MM.1S (cell line): ENCODE measurements at regions not wholly inside any gene's neighbourhood (a gene's known extent, or its start where the extent isn't known, plus 50 kb on each side); places are given as distances from the start of the nearest gene placed in this dataset.

Experiments
- DNase-seq: peaks from one replicate; pipeline ENCODE4 v3.0.0-alpha.2; 2015
- H2AFZ ChIP-seq: fragments of 300-600 bp; sonication (generic); 2 replicates; pipeline ENCODE4 v1.6.0; 2016; ENCODE audit warnings: antibody characterized with exemption, low read length
- H3F3A ChIP-seq: fragments of 300-600 bp; sonication (generic); 2 replicates; pipeline ENCODE4 v1.6.1; 2016; ENCODE audit warnings: mild to moderate bottlenecking, antibody characterized with exemption, low read length, moderate library complexity, mixed read lengths; ENCODE audit not compliant: insufficient read depth
- H3K27ac ChIP-seq: fragments of 300-600 bp; sonication (generic); 2 replicates; pipeline ENCODE4 v1.5.1; 2016; ENCODE audit warnings: mild to moderate bottlenecking, low read length
- H3K27me3 ChIP-seq: fragments of 300-600 bp; sonication (generic); replicated peaks from 2 replicates; pipeline ENCODE4 v1.6.0; 2016; ENCODE audit warnings: low read length; ENCODE audit not compliant: insufficient read depth
- H3K36me3 ChIP-seq: fragments of 300-600 bp; sonication (generic); replicated peaks from 2 replicates; pipeline ENCODE4 v1.6.1; 2016; ENCODE audit warnings: mild to moderate bottlenecking, low read length, mixed read lengths; ENCODE audit not compliant: insufficient read depth
- H3K4me1 ChIP-seq: fragments of 300-600 bp; sonication (generic); 2 replicates; pipeline ENCODE4 v1.6.1; 2016; ENCODE audit warnings: low read length, mixed read lengths
- H3K4me2 ChIP-seq: fragments of 300-600 bp; sonication (generic); 2 replicates; pipeline ENCODE4 v1.6.0; 2016; ENCODE audit warnings: low read depth, low read length
- H3K4me3 ChIP-seq: fragments of 300-600 bp; sonication (generic); 2 replicates; pipeline ENCODE4 v1.5.1; 2016; ENCODE audit warnings: low read length, mixed read lengths
- H3K79me2 ChIP-seq: fragments of 300-600 bp; sonication (generic); 2 replicates; pipeline ENCODE4 v1.6.1; 2016; ENCODE audit warnings: mixed run types, low read length, mixed read lengths
- H3K9ac ChIP-seq: fragments of 300-600 bp; sonication (generic); 2 replicates; pipeline ENCODE4 v1.6.1; 2016; ENCODE audit warnings: low read length, mixed read lengths
- H3K9me2 ChIP-seq: fragments of 300-600 bp; sonication (generic); replicated peaks from 2 replicates; pipeline ENCODE4 v1.6.1; 2016; ENCODE audit warnings: mild to moderate bottlenecking, low read length, mixed read lengths; ENCODE audit not compliant: insufficient read depth
- H3K9me3 ChIP-seq: fragments of 300-600 bp; sonication (generic); replicated peaks from 2 replicates; pipeline ENCODE4 v1.6.1; 2016; ENCODE audit warnings: mild to moderate bottlenecking, low read length, mixed read lengths; ENCODE audit not compliant: insufficient read depth
- H4K20me1 ChIP-seq: fragments of 300-600 bp; sonication (generic); 2 replicates; pipeline ENCODE4 v1.6.1; 2016; ENCODE audit warnings: mild to moderate bottlenecking, low read length, moderate library complexity, mixed read lengths; ENCODE audit not compliant: insufficient read depth
- EZH2 ChIP-seq: fragments of 300-600 bp; sonication (generic); optimal IDR thresholded peaks from 2 replicates; pipeline ENCODE3; 2017; ENCODE audit warnings: low read depth, mild to moderate bottlenecking, antibody characterized with exemption, low read length, mixed read lengths
- EZH2phosphoT487 ChIP-seq: fragments of 300-600 bp; sonication (generic); IDR thresholded peaks from 2 replicates; pipeline ENCODE4 v1.6.1; 2018; ENCODE audit warnings: antibody characterized with exemption, low read length
- TF ChIP-seq, protein P1 (sequence below): fragments of 300-600 bp; sonication (generic); IDR thresholded peaks from 2 replicates; pipeline ENCODE4 v1.5.1; 2016; ENCODE audit warnings: antibody characterized with exemption, low read length, mixed read lengths

DNA sequence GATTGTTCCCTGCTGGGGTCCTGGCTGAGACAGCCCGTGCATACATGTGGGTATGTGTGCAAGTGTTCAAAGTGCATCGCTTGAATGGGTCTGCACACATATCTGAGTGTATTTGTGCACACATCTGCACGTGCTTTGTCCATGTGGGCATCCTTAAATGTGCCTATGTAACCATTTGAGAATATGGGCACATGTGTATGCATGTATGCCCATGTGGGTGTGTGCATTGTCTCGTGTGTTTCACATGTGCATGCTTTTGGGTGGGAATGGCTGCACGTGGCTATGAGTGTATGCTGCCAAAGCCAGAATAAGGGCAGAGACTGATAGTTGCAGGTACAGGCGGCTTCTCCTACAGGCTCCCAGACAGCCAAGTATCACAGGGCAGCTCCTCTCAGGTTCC, 107.3 kb downstream of the LHX2 start:
- TF ChIP-seq EZH2: no peak
- no peak for TF ChIP-seq EZH2phosphoT487
- TF ChIP-seq, protein P1, sequence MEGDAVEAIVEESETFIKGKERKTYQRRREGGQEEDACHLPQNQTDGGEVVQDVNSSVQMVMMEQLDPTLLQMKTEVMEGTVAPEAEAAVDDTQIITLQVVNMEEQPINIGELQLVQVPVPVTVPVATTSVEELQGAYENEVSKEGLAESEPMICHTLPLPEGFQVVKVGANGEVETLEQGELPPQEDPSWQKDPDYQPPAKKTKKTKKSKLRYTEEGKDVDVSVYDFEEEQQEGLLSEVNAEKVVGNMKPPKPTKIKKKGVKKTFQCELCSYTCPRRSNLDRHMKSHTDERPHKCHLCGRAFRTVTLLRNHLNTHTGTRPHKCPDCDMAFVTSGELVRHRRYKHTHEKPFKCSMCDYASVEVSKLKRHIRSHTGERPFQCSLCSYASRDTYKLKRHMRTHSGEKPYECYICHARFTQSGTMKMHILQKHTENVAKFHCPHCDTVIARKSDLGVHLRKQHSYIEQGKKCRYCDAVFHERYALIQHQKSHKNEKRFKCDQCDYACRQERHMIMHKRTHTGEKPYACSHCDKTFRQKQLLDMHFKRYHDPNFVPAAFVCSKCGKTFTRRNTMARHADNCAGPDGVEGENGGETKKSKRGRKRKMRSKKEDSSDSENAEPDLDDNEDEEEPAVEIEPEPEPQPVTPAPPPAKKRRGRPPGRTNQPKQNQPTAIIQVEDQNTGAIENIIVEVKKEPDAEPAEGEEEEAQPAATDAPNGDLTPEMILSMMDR: no peak
- Histone ChIP-seq H3K4me2 (no peak overlapping the region), H3K27ac (no peak overlapping the region), H3K9ac (no peak overlapping the region), H3K36me3 (no peaks in the 10 kb centered on the region), H3K27me3 (no peaks in the 10 kb centered on the region), H3K79me2 (no peaks in the 10 kb centered on the region), H2AFZ (no peak overlapping the region), H4K20me1 (no peaks in the 10 kb centered on the region), H3K4me1 (no peaks in the 10 kb centered on the region), H3K9me3 (no peaks in the 10 kb centered on the region), H3K4me3 (no peak overlapping the region), H3K9me2 (no peaks in the 10 kb centered on the region), H3F3A (no peaks in the 10 kb centered on the region)
- no peak for DNase-seq

DNA sequence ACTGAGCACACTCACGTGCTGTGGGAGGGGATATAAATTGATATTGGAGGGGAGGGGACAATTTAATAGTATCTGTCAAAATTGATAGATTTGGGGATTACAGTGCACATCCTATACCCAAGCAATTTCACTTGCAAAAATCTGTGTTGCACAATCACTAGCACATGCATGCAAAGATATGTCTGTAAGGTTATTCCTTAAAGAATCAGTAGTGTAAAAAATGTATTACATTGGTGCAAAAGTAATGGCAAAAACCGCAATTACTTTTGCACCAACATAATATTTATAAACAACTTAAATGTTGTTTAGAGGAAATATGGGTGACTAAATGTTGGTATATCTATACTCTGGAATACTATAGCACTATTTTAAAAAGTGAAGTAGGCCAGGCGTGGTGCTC, 108.7 kb downstream of the LHX2 start:
- Histone ChIP-seq H3F3A (no peaks in the 10 kb centered on the region), H3K4me3 (no peak overlapping the region), H3K9ac (no peak overlapping the region), H3K9me3 (no peaks in the 10 kb centered on the region), H2AFZ (no peak overlapping the region), H3K4me2 (no peak overlapping the region), H3K36me3 (no peaks in the 10 kb centered on the region), H3K27me3 (no peaks in the 10 kb centered on the region), H3K4me1 (no peaks in the 10 kb centered on the region), H3K27ac (no peak overlapping the region), H4K20me1 (no peaks in the 10 kb centered on the region), H3K9me2 (no peaks in the 10 kb centered on the region), H3K79me2 (no peaks in the 10 kb centered on the region)
- TF ChIP-seq EZH2phosphoT487: no peak
- no peak for TF ChIP-seq EZH2
- TF ChIP-seq, protein P1: no peak
- no peak for DNase-seq

DNA sequence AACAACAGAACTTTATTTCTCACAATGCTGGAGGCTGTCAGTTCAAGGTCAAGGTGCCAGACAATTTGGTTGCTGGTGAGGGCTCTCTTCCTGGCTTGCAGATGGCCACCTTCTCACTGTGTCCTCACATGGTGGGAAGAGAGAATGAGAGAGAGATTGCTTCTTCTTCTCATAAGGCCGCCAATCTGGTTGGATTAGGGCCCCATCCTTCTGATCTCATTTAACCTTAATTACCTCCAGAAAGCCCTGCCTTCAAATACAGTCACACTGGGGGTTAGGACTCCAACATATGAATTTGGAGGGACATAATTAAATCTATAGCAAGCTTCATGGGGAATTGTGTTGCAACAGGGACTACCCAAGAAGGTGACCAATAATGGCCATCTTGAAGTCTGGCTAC, 110.2 kb downstream of the LHX2 start:
- H3K36me3 ChIP-seq: no peaks in the 10 kb centered on the region
- no peaks in the 10 kb centered on the region for H4K20me1 ChIP-seq
- no peaks in the 10 kb centered on the region for H3F3A ChIP-seq
- TF ChIP-seq, protein P1: no peak
- TF ChIP-seq EZH2phosphoT487 (no peak), EZH2 (no peak)
- no peak for DNase-seq
- H3K79me2 ChIP-seq: no peaks in the 10 kb centered on the region
- H3K4me3 ChIP-seq: no peak overlapping the region
- no peak overlapping the region for H3K4me2 ChIP-seq
- H3K27ac ChIP-seq: no peak overlapping the region
- no peaks in the 10 kb centered on the region for H3K4me1 ChIP-seq
- H3K27me3 ChIP-seq: no peaks in the 10 kb centered on the region
- no peak overlapping the region for H2AFZ ChIP-seq
- H3K9ac ChIP-seq: no peak overlapping the region
- no peaks in the 10 kb centered on the region for H3K9me2 ChIP-seq
- H3K9me3 ChIP-seq: no peaks in the 10 kb centered on the region

DNA sequence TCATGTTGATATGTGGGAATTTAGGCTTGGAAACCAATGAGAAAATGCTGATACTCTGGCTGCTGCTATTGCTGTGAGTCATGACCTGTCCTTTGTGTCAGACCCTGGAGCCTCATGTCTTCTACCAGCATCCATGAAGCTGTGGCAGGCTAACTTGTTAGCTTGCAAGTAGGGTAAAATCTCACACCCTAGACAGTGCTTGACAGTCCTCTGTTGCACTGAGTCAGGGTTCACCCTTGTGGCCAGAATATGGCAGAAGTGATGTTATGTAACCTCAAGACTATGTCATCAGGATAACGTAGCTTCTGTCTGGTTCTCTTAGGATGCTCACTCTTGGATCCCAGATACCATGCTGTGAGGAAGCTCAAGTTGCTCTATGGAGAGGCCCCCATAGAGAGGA, 110.8 kb downstream of the LHX2 start:
- H3K27me3 ChIP-seq: no peaks in the 10 kb centered on the region
- H3K9me3 ChIP-seq: no peaks in the 10 kb centered on the region
- no peaks in the 10 kb centered on the region for H3K36me3 ChIP-seq
- no peak for DNase-seq
- no peak overlapping the region for H3K4me3 ChIP-seq
- H3K79me2 ChIP-seq: no peaks in the 10 kb centered on the region
- no peaks in the 10 kb centered on the region for H4K20me1 ChIP-seq
- no peak overlapping the region for H3K4me2 ChIP-seq
- no peak overlapping the region for H3K9ac ChIP-seq
- H3K4me1 ChIP-seq: no peaks in the 10 kb centered on the region
- H3F3A ChIP-seq: no peaks in the 10 kb centered on the region
- H3K9me2 ChIP-seq: no peaks in the 10 kb centered on the region
- TF ChIP-seq, protein P1: no peak
- no peak for TF ChIP-seq EZH2
- no peak overlapping the region for H3K27ac ChIP-seq
- no peak overlapping the region for H2AFZ ChIP-seq
